Nephron (organoid): ENCODE measurements at regions not wholly inside any gene's neighbourhood (a gene's known extent, or its start where the extent isn't known, plus 50 kb on each side); places are given as distances from the start of the nearest gene placed in this dataset.
"Not testable (repeated sequence)": the region's sequence is repeated elsewhere in the genome, so short reads cannot be mapped to it uniquely, and the experiment has no call there.

ENCODE experiments used
- H3K27ac Mint-ChIP-seq, 3 experiments: 2 replicates each; pipeline ENCODE4 v1.8.0; 2020; ENCODE audit warnings: mixed read lengths in 3 of 3, mild to moderate bottlenecking in 2 of 3, moderate library complexity in 1 of 3
- H3K27me3 Mint-ChIP-seq: 2 replicates; pipeline ENCODE4 v1.8.0; 2021; ENCODE audit warnings: low read depth, mild to moderate bottlenecking, moderate library complexity, mixed read lengths
- H3K36me3 Mint-ChIP-seq: 2 replicates; pipeline ENCODE4 v1.8.0; 2020; ENCODE audit warnings: low read depth, mixed read lengths
- H3K4me1 Mint-ChIP-seq: 2 replicates; pipeline ENCODE4 v1.8.0; 2020; ENCODE audit warnings: mixed read lengths
- H3K4me3 Mint-ChIP-seq, 3 experiments: 2 replicates each; pipeline ENCODE4 v1.8.0; 2020; ENCODE audit warnings: mild to moderate bottlenecking in 3 of 3, mixed read lengths in 3 of 3, moderate library complexity in 2 of 3
- H3K9me3 Mint-ChIP-seq: 2 replicates; pipeline ENCODE4 v1.8.0; 2020; ENCODE audit warnings: mixed read lengths
- TF ChIP-seq, protein P1 (sequence below), 3 experiments: fragments of 200-600 bp; sonication (generic); IDR thresholded peaks; one replicate each; pipeline ENCODE4 v1.5.0; 2021; ENCODE audit warnings: antibody characterized with exemption in 3 of 3; ENCODE audit not compliant: unreplicated experiment in 3 of 3

DNA sequence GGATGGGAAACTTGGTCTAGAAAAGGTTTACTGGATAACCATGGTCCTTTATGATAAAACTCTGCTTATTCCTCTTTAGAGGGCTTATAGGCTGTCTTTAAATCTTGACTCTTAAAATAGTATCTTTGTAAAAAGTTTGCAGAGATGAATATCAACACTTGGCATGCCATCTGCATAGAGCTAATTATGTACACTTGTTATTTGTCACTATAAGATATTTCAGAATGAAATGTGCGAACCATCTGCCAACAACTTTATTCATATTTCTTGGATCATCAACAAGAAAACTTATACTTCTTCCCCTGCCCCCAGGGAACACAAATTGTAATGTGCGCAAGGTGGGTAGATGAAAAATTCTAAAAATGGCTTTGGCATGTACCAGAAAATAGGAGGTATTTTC is 653.0 kb upstream of the CHAC2 start:
- TF ChIP-seq, protein P1, sequence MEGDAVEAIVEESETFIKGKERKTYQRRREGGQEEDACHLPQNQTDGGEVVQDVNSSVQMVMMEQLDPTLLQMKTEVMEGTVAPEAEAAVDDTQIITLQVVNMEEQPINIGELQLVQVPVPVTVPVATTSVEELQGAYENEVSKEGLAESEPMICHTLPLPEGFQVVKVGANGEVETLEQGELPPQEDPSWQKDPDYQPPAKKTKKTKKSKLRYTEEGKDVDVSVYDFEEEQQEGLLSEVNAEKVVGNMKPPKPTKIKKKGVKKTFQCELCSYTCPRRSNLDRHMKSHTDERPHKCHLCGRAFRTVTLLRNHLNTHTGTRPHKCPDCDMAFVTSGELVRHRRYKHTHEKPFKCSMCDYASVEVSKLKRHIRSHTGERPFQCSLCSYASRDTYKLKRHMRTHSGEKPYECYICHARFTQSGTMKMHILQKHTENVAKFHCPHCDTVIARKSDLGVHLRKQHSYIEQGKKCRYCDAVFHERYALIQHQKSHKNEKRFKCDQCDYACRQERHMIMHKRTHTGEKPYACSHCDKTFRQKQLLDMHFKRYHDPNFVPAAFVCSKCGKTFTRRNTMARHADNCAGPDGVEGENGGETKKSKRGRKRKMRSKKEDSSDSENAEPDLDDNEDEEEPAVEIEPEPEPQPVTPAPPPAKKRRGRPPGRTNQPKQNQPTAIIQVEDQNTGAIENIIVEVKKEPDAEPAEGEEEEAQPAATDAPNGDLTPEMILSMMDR (IDR thresholded peaks at IDR 0.05; ENCODE audit: unreplicated experiment in 3 of 3): no peak
- no peak overlapping the region for H3K27ac Mint-ChIP-seq
- H3K27me3 Mint-ChIP-seq: no peaks in the 10 kb centered on the region
- no peak overlapping the region for H3K4me3 Mint-ChIP-seq
- H3K4me1 Mint-ChIP-seq: no peaks in the 10 kb centered on the region
- no peaks in the 10 kb centered on the region for H3K36me3 Mint-ChIP-seq
- H3K9me3 Mint-ChIP-seq: peaks cover 6% of the 10 kb centered on the region

DNA sequence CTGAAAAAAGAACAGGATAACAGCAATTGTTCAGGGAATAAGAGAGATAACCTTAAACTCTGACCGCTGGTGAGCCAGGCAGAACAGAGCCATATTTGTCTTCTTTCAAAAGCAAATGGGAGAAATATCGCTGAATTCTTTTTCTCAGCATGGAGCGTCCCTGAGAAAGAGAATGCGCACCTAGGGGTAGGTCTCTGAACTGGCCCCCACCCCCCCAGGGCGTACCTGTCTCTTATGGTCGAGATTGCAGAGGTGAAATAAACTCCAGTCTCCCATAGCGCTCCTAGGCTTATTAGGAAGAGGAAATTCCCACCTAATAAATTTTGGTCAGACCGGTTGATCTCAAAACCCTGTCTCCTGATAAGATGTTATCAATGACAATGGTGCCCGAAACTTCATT is 655.2 kb upstream of the CHAC2 start:
- H3K9me3 Mint-ChIP-seq, H3K27me3 Mint-ChIP-seq, H3K27ac Mint-ChIP-seq, H3K4me1 Mint-ChIP-seq, H3K36me3 Mint-ChIP-seq, H3K4me3 Mint-ChIP-seq: not testable (repeated sequence)

DNA sequence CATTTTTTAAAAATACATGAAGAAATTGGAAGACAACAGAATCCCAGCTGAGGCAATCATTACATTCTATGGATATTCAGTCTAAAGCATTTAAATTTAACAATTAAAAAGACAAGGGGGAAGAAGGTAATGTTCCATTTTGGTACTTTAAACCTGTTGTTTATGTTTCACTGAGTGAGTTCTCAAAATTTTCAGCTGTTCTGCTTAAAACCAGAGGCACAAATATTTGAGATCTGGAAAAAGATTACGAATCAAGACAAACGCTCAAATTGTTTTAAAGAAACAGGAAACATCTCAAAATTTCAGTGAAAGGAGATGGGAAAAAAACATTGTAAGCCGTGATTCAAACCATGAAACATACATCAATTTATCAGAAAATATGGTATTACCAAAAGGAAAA is 656.2 kb upstream of the CHAC2 start:
- Mint-ChIP-seq H3K36me3 (no peaks in the 10 kb centered on the region), H3K27me3 (no peaks in the 10 kb centered on the region), H3K27ac (no peak overlapping the region), H3K9me3 (peaks cover 6% of the 10 kb centered on the region), H3K4me3 (no peak overlapping the region), H3K4me1 (no peaks in the 10 kb centered on the region)
- TF ChIP-seq, protein P1 (IDR thresholded peaks at IDR 0.05; ENCODE audit: unreplicated experiment in 3 of 3): no peak

DNA sequence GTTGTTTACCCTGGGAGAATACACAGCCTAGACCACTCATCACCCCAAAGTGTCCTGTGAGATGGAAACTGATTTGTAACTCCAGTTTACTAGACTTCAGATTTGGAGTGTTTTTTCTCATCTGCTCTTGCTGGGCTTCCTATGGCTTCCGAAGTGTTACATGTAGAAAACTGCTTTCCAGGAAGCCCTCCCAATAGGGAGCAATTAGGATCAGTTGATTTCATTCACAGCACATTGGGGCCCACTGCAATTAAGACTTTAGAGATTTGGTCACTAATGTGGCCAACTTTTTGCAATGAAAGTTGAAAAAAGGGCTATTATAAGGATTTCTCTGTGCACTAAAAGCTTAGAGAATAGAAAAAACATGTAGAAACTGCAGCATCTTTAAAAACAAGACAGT is 656.6 kb upstream of the CHAC2 start:
- TF ChIP-seq, protein P1 (IDR thresholded peaks at IDR 0.05; ENCODE audit: unreplicated experiment in 3 of 3): no peak
- no peaks in the 10 kb centered on the region for H3K27me3 Mint-ChIP-seq
- no peak overlapping the region for H3K27ac Mint-ChIP-seq
- no peaks in the 10 kb centered on the region for H3K36me3 Mint-ChIP-seq
- H3K9me3 Mint-ChIP-seq: peaks cover 6% of the 10 kb centered on the region
- H3K4me1 Mint-ChIP-seq: no peaks in the 10 kb centered on the region
- H3K4me3 Mint-ChIP-seq: no peak overlapping the region

DNA sequence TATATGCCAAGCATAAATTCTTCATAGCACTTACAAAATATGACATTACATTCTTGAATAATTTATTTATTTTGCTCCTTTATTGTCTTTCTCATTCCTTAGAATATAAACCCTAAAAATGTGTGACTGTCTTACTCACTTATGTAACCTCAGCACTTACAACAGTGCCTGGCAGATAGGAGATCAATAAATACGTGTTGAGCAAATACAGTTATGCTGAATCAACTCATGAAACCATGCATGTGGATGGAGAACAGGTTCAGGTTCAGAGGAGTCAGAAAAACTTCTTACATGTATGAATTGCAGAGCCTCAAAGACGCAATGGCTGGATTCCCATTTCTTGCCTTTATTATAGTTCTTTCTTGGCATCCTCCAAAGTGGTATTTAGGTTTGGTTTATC is 659.4 kb upstream of the CHAC2 start:
- H3K4me1 Mint-ChIP-seq: no peaks in the 10 kb centered on the region
- H3K36me3 Mint-ChIP-seq: no peaks in the 10 kb centered on the region
- no peak overlapping the region for H3K27ac Mint-ChIP-seq
- H3K27me3 Mint-ChIP-seq: no peaks in the 10 kb centered on the region
- TF ChIP-seq, protein P1 (IDR thresholded peaks at IDR 0.05; ENCODE audit: unreplicated experiment in 3 of 3): no peak
- no peak overlapping the region for H3K4me3 Mint-ChIP-seq
- peaks cover 6% of the 10 kb centered on the region for H3K9me3 Mint-ChIP-seq

DNA sequence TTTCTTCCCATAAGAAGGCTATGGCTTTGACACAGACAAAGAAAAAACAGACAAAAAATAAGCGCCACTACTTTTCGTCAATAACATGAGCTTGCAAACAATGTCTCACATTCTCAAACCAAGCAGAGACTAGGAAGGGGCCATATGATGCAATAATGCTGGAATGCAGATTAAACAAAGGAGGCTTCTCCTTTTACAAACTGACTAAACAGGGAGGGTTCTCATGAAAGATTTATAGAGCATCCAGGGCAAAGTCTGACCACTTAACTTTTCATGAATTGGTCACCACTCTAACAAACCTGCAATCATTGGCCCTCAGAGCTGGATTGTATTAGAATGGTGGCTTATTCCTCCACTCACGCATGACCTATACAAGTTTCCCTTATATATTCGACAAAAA is 663.3 kb upstream of the CHAC2 start:
- no peaks in the 10 kb centered on the region for H3K4me1 Mint-ChIP-seq
- no peaks in the 10 kb centered on the region for H3K36me3 Mint-ChIP-seq
- H3K4me3 Mint-ChIP-seq: no peak overlapping the region
- H3K27ac Mint-ChIP-seq: peak overlapping the region in 2 of 3 experiments; percentile 1 to 57
- TF ChIP-seq, protein P1 (IDR thresholded peaks at IDR 0.05; ENCODE audit: unreplicated experiment in 3 of 3): no peak
- H3K27me3 Mint-ChIP-seq: no peaks in the 10 kb centered on the region
- H3K9me3 Mint-ChIP-seq: no peaks in the 10 kb centered on the region
